Skeletal muscle tissue (tissue), 3 donors: ENCODE measurements at regions not wholly inside any gene's neighbourhood (a gene's known extent, or its start where the extent isn't known, plus 50 kb on each side); places are given as distances from the start of the nearest gene placed in this dataset.
"Not testable (repeated sequence)": the region's sequence is repeated elsewhere in the genome, so short reads cannot be mapped to it uniquely, and the experiment has no call there.

Source experiments
- H3K27ac ChIP-seq: one replicate; pipeline ENCODE4 v1.7.0; 2013; ENCODE audit warnings: mild to moderate bottlenecking, low read depth, low read length, inconsistent platforms
- H3K27me3 ChIP-seq, 3 donors: one replicate each; pipeline ENCODE4 v1.7.0; 2013; ENCODE audit warnings: low read length in 3 of 3; ENCODE audit not compliant: control insufficient read depth in 3 of 3, insufficient read depth in 3 of 3
- H3K36me3 ChIP-seq, 3 donors: one replicate each; pipeline ENCODE4 v1.7.0; 2013; ENCODE audit warnings: low read length in 3 of 3; ENCODE audit not compliant: control insufficient read depth in 3 of 3, insufficient read depth in 3 of 3
- H3K4me1 ChIP-seq, 3 donors: one replicate each; pipeline ENCODE4 v1.7.0; 2013; ENCODE audit warnings: low read length in 3 of 3, mild to moderate bottlenecking in 3 of 3; ENCODE audit not compliant: control insufficient read depth in 3 of 3, insufficient read depth in 3 of 3
- H3K4me3 ChIP-seq, 3 donors: one replicate each; pipeline ENCODE4 v1.7.0; 2013; ENCODE audit warnings: low read length in 3 of 3
- H3K9ac ChIP-seq, 3 donors: one replicate each; pipeline ENCODE4 v1.7.0; 2013; ENCODE audit warnings: low read length in 3 of 3, mild to moderate bottlenecking in 3 of 3, moderate library complexity in 2 of 3, low read depth in 1 of 3
- H3K9me3 ChIP-seq, 3 donors: one replicate each; pipeline ENCODE4 v1.7.0; 2013; ENCODE audit warnings: low read length in 3 of 3; ENCODE audit not compliant: control insufficient read depth in 3 of 3
- donor health status: Osteomylitis.

GRCh38 chr10:77740396-77740795 lies 102.8 kb upstream of the KCNMA1 start:
- H3K36me3 ChIP-seq, H3K27ac ChIP-seq, H3K27me3 ChIP-seq, H3K4me3 ChIP-seq, H3K9ac ChIP-seq, H3K4me1 ChIP-seq, H3K9me3 ChIP-seq: not testable (repeated sequence)

GRCh38 chr10:77738496-77739158 lies 101.0 kb upstream of the KCNMA1 start:
- no peaks in the 10 kb centered on the region for H3K9me3 ChIP-seq
- H3K4me3 ChIP-seq = no peak overlapping the region
- H3K36me3 ChIP-seq = no peaks in the 10 kb centered on the region
- H3K27ac ChIP-seq = no peak overlapping the region
- no peak overlapping the region for H3K9ac ChIP-seq
- no peaks in the 10 kb centered on the region for H3K27me3 ChIP-seq
- no peaks in the 10 kb centered on the region for H3K4me1 ChIP-seq

- Histone ChIP-seq H3K4me3 (no peak overlapping the region), H3K36me3 (no peaks in the 10 kb centered on the region), H3K9ac (no peak overlapping the region), H3K27me3 (no peaks in the 10 kb centered on the region), H3K9me3 (no peaks in the 10 kb centered on the region), H3K4me1 (no peaks in the 10 kb centered on the region), H3K27ac (no peak overlapping the region)
These were observed 100.0 kb upstream of the KCNMA1 start for GRCh38 chr10:77737608-77738007.

- H3K9ac ChIP-seq, H3K9me3 ChIP-seq, H3K36me3 ChIP-seq, H3K4me1 ChIP-seq, H3K4me3 ChIP-seq, H3K27ac ChIP-seq, H3K27me3 ChIP-seq: not testable (repeated sequence)
These were observed 97.5 kb upstream of the KCNMA1 start for GRCh38 chr10:77735136-77735535.

- Histone ChIP-seq H3K27ac (no peak overlapping the region), H3K36me3 (no peaks in the 10 kb centered on the region), H3K27me3 (peaks cover 0 to 3% (median 0%) of the 10 kb centered on the region in 3 donors), H3K4me1 (no peaks in the 10 kb centered on the region), H3K4me3 (no peak overlapping the region), H3K9me3 (no peaks in the 10 kb centered on the region), H3K9ac (no peak overlapping the region)
These were observed 94.8 kb upstream of the KCNMA1 start for GRCh38 chr10:77732213-77733003.

- H3K9me3 ChIP-seq = peaks cover 0 to 2% (median 0%) of the 10 kb centered on the region in 3 donors
- peaks cover 0 to 3% (median 0%) of the 10 kb centered on the region in 3 donors for H3K27me3 ChIP-seq
- no peak overlapping the region for H3K9ac ChIP-seq
- H3K4me1 ChIP-seq = no peaks in the 10 kb centered on the region
- no peak overlapping the region for H3K4me3 ChIP-seq
- no peak overlapping the region for H3K27ac ChIP-seq
- H3K36me3 ChIP-seq = no peaks in the 10 kb centered on the region
These were observed 89.9 kb upstream of the KCNMA1 start for GRCh38 chr10:77727481-77727880.

- H3K4me1 ChIP-seq = no peaks in the 10 kb centered on the region
- H3K9me3 ChIP-seq = peaks cover 0 to 2% (median 0%) of the 10 kb centered on the region in 3 donors
- H3K27ac ChIP-seq = no peak overlapping the region
- H3K4me3 ChIP-seq = no peak overlapping the region
- no peaks in the 10 kb centered on the region for H3K27me3 ChIP-seq
- no peak overlapping the region for H3K9ac ChIP-seq
- H3K36me3 ChIP-seq = no peaks in the 10 kb centered on the region
These were observed 89.1 kb upstream of the KCNMA1 start for GRCh38 chr10:77726732-77727131.

GRCh38 chr10:77726301-77726700 lies 88.7 kb upstream of the KCNMA1 start:
- H3K4me1 ChIP-seq = no peaks in the 10 kb centered on the region
- no peak overlapping the region for H3K4me3 ChIP-seq
- H3K9me3 ChIP-seq = peaks cover 0 to 2% (median 0%) of the 10 kb centered on the region in 3 donors
- H3K27ac ChIP-seq = no peak overlapping the region
- H3K9ac ChIP-seq = no peak overlapping the region
- no peaks in the 10 kb centered on the region for H3K36me3 ChIP-seq
- no peaks in the 10 kb centered on the region for H3K27me3 ChIP-seq

GRCh38 chr10:77724820-77725219 lies 87.2 kb upstream of the KCNMA1 start:
- Histone ChIP-seq H3K9me3 (peaks cover 0 to 2% (median 0%) of the 10 kb centered on the region in 3 donors), H3K36me3 (no peaks in the 10 kb centered on the region), H3K4me1 (no peaks in the 10 kb centered on the region), H3K27ac (no peak overlapping the region), H3K27me3 (no peaks in the 10 kb centered on the region), H3K4me3 (no peak overlapping the region), H3K9ac (no peak overlapping the region)

GRCh38 chr10:77723376-77723775 lies 85.8 kb upstream of the KCNMA1 start:
- no peak overlapping the region for H3K9ac ChIP-seq
- no peak overlapping the region for H3K27ac ChIP-seq
- no peaks in the 10 kb centered on the region for H3K36me3 ChIP-seq
- peaks cover 0 to 2% (median 0%) of the 10 kb centered on the region in 3 donors for H3K4me1 ChIP-seq
- H3K4me3 ChIP-seq = no peak overlapping the region
- no peaks in the 10 kb centered on the region for H3K27me3 ChIP-seq
- H3K9me3 ChIP-seq = peaks cover 0 to 2% (median 0%) of the 10 kb centered on the region in 3 donors
